ENCODE measurements at regions not wholly inside any gene's neighbourhood (a gene's known extent, or its start where the extent isn't known, plus 50 kb on each side); places are given as distances from the start of the nearest gene placed in this dataset.

DNA sequence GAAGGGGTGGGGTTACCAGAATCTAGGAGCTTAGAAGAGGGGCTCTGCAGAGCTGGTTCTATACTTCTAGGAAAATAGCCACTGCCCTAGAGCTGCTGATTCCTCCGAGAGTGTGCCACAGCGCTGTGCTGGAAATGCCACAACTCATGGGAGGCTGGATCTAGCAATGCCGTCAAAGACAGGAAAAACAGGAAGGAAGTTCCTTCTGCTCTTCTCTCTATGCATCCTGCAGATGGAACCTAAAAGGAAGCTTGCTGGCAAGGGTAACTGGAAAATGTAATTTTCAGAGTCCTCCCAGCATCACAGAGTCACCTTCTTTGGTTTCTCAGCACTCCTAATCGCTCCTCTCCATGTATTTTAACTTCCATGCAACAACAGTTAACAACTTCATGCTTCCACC lies 121.2 kb upstream of the TLL1 start:
- Histone ChIP-seq H3K27ac (ENCODE audit: extremely low read depth, low read depth, low read length) (no peak overlapping the region), H3K9me3 (ENCODE audit: control insufficient read depth, insufficient read depth, low read depth, low read length) (no peaks in the 10 kb centered on the region), H3K4me3 (ENCODE audit: low read depth, low read length) (no peak overlapping the region), H3K36me3 (ENCODE audit: control insufficient read depth in 2 of 2, insufficient read depth in 1 of 2, low read length in 2 of 2) (no peaks in the 10 kb centered on the region), H3K4me1 (ENCODE audit: control insufficient read depth, insufficient read depth, low read length) (no peaks in the 10 kb centered on the region)
- TF ChIP-seq KLF10 (tag by site-specific recombination; IDR thresholded peaks at IDR 0.05) = no peak
- TF ChIP-seq ZNF830 (tag by site-specific recombination; IDR thresholded peaks at IDR 0.05; ENCODE audit: low read depth) = no peak
- TF ChIP-seq KLF8 (tag by site-specific recombination; IDR thresholded peaks at IDR 0.05) = no peak
- no peak for TF ChIP-seq ZNF629 (tag by site-specific recombination; IDR thresholded peaks at IDR 0.05)
- TF ChIP-seq ZNF677 (tag by site-specific recombination; IDR thresholded peaks at IDR 0.05) = no peak
- no peak for TF ChIP-seq ZNF423 (tag by site-specific recombination; IDR thresholded peaks at IDR 0.05)
- no peak for TF ChIP-seq ZNF488 (tag by site-specific recombination; IDR thresholded peaks at IDR 0.05)
- no peak for TF ChIP-seq ZNF692 (tag by site-specific recombination; IDR thresholded peaks at IDR 0.05)
- no peak for TF ChIP-seq ZBTB7A (tag by site-specific recombination; IDR thresholded peaks at IDR 0.05; ENCODE audit: low read depth)
- TF ChIP-seq ZNF843 (tag by site-specific recombination; IDR thresholded peaks at IDR 0.05) = no peak
- no peak for TF ChIP-seq ZNF561 (tag by site-specific recombination; IDR thresholded peaks at IDR 0.05; ENCODE audit: borderline replicate concordance)
- TF ChIP-seq ZBTB20 (tag by site-specific recombination; IDR thresholded peaks at IDR 0.05) = no peak
- TF ChIP-seq, protein P1, sequence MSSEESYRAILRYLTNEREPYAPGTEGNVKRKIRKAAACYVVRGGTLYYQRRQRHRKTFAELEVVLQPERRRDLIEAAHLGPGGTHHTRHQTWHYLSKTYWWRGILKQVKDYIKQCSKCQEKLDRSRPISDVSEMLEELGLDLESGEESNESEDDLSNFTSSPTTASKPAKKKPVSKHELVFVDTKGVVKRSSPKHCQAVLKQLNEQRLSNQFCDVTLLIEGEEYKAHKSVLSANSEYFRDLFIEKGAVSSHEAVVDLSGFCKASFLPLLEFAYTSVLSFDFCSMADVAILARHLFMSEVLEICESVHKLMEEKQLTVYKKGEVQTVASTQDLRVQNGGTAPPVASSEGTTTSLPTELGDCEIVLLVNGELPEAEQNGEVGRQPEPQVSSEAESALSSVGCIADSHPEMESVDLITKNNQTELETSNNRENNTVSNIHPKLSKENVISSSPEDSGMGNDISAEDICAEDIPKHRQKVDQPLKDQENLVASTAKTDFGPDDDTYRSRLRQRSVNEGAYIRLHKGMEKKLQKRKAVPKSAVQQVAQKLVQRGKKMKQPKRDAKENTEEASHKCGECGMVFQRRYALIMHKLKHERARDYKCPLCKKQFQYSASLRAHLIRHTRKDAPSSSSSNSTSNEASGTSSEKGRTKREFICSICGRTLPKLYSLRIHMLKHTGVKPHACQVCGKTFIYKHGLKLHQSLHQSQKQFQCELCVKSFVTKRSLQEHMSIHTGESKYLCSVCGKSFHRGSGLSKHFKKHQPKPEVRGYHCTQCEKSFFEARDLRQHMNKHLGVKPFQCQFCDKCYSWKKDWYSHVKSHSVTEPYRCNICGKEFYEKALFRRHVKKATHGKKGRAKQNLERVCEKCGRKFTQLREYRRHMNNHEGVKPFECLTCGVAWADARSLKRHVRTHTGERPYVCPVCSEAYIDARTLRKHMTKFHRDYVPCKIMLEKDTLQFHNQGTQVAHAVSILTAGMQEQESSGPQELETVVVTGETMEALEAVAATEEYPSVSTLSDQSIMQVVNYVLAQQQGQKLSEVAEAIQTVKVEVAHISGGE (tag by site-specific recombination; conservative IDR thresholded peaks at IDR 0.05; ENCODE audit: low read depth) = no peak
- TF ChIP-seq ZFP3 (tag by site-specific recombination; IDR thresholded peaks at IDR 0.05; ENCODE audit: low read depth) = no peak
- TF ChIP-seq ZSCAN4 (tag by site-specific recombination; IDR thresholded peaks at IDR 0.05) = no peak
- TF ChIP-seq ZNF274 (IDR thresholded peaks at IDR 0.05; ENCODE audit: low read length) = no peak
- no peak for TF ChIP-seq ZNF274 (tag by site-specific recombination; IDR thresholded peaks at IDR 0.05; ENCODE audit: borderline replicate concordance)
- no peak for TF ChIP-seq HOXA7 (CRISPR knock-in tag; IDR thresholded peaks at IDR 0.05; ENCODE audit: borderline replicate concordance)
- no peak for TF ChIP-seq GLIS2 (tag by site-specific recombination; IDR thresholded peaks at IDR 0.05)
- no peak for TF ChIP-seq ZNF169 (tag by site-specific recombination; IDR thresholded peaks at IDR 0.05)
- TF ChIP-seq, protein P2, sequence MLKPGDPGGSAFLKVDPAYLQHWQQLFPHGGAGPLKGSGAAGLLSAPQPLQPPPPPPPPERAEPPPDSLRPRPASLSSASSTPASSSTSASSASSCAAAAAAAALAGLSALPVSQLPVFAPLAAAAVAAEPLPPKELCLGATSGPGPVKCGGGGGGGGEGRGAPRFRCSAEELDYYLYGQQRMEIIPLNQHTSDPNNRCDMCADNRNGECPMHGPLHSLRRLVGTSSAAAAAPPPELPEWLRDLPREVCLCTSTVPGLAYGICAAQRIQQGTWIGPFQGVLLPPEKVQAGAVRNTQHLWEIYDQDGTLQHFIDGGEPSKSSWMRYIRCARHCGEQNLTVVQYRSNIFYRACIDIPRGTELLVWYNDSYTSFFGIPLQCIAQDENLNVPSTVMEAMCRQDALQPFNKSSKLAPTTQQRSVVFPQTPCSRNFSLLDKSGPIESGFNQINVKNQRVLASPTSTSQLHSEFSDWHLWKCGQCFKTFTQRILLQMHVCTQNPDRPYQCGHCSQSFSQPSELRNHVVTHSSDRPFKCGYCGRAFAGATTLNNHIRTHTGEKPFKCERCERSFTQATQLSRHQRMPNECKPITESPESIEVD (tag by site-specific recombination; IDR thresholded peaks at IDR 0.05) = no peak
- ChIA-PET POLR2A (no interaction called here), CTCF (no interaction called here)
